HG03139 (cell line): ENCODE measurements at regions not wholly inside any gene's neighbourhood (a gene's known extent, or its start where the extent isn't known, plus 50 kb on each side); places are given as distances from the start of the nearest gene placed in this dataset.
"Not testable (repeated sequence)": the region's sequence is repeated elsewhere in the genome, so short reads cannot be mapped to it uniquely, and the experiment has no call there.

Experiments used
- ATAC-seq: cut with Tn5 transposase; IDR thresholded peaks from one replicate; pipeline ENCODE4 v1.9.1; 2021; ENCODE audit not compliant: unreplicated experiment

DNA sequence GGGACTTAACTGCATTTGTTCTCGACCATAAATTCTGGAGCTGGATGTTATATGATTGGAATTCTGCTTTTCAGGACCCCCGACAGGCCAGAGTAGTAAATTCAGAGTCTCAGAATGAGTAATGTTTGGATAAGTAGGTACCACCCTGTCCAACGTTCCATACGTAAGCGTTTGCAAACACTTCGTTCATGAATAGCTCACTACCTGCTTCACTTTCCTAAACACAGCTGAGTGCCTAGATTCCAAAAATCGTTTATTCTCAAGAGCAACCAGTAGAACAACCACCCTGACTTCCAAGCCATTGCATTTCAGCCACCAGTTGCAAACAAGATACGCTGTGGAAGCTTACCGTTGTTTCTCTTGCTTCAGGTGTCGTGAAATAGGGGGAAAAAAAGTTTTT is 101.3 kb upstream of the DMRT1 start:
- no peak for ATAC-seq

DNA sequence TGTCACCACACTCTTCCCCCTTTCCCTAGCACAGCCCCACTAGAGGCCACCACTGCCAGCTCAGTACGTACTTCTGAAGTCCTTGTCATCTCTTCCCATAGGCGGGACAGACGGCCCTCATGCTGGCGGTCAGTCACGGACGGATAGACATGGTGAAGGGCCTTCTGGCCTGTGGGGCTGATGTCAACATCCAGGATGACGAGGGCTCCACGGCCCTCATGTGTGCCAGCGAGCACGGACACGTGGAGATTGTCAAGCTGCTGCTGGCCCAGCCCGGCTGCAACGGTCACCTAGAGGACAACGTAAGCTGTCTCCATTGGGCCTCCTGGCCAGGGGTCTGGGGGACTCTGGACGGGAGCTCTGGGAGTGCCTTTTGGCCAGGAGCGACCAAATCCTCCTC is 99.4 kb upstream of the DMRT1 start:
- ATAC-seq, result no peak

DNA sequence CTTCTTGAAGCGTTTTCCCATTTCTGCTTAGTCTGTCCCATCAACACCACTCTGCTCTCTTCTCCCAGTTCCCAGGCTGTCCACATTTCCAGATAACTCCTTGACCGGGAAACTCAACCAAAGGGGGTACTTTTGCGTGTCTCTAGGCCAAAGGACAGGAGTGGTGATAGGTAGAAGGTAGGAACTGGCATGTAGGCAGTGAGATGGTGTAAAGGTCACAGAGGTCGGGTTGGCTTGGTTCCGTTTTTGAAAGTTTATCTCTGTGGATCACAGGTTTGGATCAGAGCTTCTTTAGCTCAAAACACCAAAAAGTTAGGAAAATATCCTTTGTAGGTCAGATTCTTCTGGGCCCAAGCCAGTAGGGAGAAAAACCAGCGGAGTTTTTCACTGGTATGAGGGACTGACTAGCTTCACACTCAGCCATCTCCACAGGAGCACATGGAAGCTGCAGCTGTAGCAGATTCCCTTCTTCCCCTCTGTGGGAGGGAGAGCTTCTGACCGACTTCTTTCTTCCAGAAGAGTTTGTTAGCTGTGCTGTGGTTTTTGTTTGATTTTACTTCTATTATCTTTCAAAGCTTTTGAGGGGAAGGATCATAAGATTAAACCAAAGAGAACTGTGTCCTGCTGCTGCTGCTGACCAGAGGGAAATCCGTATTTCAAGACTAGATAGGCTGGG is 98.4 kb upstream of the DMRT1 start:
- ATAC-seq, result no peak

DNA sequence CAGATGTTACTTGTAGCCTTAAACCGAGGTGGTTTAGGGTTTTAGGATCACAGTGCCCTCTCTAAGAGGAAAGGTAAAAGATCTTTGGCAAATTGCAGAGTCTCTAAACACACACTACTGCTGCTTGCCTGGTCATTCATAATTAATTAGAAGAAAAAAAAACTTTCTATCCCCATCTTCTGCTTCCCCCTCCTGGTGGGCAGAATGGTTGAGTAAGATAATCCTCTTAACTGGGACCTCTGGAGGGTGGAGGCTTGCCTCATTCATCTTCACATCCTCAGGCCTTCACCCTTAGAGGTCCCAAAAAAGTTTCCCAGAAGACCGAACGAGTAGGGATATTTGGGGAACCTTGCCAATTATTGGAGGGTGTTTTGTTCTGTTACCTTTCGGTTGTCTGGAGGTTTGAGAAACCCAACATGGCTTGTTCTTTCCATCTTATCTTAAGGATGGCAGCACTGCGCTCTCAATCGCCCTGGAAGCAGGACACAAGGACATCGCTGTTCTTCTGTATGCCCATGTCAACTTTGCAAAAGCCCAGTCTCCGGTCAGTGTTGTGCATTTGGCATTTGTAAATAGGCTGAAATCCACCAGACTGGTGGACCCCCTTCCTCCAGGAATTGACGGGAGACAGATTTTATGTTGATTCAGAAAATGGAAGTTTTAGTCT is 97.3 kb upstream of the DMRT1 start:
- no peak for ATAC-seq

DNA sequence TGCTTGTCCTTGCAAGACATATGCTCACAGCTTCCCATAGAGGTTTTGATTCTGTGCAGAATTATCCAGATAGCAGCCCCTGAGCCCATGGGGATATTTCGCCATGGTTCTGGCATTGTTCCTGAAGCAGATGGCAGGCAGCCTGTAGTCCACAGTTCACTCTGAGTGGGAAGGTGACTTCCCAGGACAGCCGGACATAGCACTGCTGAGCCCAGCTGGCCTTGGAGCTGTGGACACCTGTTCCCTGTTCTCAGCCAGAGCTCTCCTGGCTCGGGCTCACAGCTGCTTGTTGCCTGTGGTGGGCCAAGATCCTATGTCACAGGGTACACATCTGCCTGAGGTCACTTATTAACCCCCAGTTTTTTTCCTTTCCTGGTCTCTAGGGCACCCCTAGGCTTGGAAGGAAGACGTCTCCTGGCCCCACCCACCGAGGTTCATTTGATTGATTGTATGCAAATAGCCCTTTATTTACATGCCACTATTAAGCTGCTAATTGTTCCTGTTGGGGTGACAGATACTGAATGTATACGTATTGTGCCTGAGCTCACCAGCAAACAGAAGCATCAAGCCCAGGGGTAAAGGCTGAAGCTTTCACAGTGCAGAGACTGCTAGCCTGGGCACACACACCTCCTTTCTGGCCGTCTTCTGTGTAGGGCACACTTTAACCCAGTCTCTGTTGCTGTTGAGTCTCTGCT is 96.6 kb upstream of the DMRT1 start:
- no peak for ATAC-seq

DNA sequence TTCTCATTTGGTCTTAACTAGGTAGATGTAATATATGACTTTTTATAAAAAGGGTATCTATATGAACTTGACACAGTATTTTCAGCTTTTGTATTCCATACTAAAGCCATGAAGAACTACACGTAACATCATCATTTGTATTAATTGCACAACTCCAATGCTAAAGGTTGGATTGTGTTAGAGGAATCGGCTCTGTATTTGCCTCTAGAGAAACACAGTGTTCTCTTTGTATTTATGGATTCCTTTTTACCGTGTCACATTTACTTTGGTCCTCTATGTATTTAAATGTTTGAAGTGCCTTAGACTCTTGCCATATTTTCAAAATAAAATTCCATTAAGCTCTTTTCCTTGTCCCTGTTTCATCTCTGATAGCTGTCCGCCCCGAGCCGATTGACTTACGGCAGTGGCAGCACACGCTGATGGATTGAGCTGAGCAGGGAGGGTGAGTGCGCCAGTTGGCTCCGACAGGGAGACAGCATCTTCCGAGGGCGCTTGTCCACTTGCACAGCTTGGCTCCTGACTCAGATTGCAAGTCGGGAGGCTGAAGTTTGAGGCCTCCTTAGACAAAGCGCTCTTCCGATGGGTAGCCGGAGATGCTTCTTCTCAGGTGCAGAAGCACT is 95.6 kb upstream of the DMRT1 start:
- no peak for ATAC-seq

DNA sequence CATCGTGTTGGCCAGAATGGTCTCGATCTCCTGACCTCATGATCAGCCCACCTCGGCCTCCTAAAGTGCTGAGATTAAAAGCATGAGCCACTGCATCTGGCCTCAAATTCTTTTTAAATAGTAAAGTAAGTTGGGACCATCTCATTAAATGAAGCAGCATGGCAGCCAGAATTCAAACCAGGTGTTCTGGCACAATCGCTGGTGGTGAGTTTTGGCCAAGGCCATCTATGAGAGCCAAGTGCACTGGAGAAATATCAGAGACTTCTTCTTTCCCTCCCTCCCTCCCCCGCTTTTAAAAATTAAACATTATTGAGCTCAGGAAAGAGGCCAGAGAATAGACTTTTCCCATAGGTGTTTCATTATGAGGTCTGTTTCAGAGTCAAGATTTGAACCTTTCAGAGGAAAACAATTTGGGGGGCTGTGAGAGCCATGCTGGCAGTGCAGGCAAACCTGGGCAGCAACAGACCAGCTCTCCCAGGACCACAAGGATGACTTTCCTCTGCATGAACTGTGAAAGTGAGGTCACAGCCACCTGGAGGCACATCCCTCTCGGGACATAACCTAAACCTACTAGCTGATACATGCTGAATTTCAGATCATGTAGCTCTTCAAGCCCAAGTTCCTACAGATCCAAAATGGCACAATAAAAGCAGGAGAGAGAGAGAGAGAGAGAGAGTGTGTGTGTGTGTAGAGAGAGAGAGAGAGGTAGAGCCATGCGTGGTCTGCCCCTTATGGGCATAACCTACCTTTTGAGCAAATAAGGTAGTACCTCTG is 94.6 kb upstream of the DMRT1 start:
- no peak for ATAC-seq

DNA sequence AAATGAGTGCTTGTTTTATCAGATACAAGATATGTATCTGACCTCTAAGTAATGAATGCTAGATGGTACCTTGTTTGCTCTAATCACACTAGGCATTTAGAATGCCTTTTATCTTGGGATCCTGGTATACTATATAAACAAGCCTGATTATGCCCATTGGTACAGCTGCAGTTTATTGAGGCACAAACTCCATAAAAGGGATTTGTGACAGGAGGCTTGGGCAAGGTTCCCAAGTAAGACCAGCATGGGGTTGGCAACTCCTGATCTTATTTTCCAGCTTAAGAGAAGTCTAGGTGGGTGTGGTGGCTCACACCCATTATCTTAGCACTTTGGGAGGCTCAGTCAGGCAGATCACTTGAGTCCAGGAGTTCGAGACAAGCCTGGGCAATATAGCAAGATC is 93.9 kb upstream of the DMRT1 start:
- no peak for ATAC-seq

DNA sequence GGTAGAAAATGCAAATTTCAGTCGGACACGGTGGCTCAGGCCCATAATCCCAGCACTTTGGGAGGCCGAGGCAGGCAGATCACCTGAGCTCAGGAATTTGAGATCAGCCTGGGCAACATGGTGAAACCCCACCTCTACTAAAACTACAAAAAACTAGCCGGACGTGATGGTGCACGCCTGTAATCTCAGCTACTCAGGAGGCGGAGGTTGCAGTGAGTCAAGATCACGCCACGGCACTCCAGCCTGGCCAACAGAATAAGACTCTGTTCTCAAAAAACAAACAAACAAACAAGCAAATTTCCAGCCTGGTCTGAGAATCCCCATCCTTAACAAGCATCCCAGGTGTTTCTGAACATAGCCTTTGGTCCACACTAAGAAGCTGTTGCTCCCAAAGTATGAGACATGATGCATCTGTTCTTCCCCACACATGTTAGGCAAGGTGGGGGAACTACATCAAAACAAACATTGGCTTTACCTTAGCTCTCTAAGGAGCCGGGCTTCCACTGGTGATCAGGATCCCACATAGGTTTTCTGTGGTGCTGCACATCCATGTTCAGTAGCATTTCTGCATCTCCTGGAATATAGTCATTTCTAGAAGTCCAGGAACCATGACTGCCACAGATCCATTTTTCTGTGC is 92.5 kb upstream of the DMRT1 start:
- no peak for ATAC-seq

DNA sequence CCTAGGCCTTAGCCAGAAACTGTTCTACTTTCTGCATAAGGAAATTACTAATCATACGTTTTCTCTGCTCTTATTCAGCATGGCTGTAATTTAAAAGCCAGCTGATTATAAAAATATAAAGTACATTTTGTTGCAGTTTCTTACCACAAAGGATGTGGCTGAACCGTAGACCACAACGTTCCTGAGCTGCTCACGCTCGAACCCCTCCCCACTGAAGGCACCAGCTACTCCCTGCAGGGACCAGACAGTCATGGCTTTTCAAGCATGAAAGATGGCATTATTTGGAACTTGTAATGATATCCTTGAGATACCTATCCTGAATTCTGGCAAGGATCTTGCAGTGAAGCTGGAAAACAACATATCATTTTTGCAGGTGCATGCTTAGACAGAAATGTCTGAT is 91.8 kb upstream of the DMRT1 start:
- ATAC-seq, result no peak

DNA sequence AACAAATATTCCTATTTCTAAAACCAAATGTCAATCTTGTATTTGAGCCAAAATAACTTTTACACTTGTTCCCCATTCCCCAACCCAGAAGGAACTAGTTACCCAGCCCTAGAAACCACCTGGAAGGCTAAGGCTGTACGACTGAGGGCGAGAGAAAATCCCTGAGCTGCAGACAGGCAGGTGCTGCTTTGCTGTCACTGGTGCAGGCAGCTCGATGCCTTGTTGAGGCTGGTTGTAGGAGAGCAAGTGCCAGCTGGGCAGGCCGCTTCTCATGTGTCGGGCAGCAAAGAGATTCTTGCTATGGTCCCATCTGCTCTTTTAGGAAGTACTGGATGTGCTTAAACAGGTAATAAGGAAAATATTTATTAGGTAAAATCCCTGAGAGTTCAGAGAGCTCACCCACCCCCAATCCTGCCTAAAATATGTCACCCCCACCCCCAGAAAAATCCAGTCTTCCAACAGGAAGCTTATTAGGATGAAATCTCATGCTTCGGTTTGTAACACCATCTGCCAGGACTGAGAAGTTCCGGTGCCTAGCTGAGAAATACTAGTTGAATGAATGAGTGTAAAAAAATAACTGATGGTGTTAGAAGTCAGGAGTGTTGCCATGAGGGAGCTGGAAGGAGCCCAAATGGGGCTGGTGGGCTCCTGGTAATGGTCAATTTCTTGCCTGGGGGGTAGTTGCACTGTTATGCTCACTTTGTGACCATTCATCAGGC is 91.1 kb upstream of the DMRT1 start:
- no peak for ATAC-seq

DNA sequence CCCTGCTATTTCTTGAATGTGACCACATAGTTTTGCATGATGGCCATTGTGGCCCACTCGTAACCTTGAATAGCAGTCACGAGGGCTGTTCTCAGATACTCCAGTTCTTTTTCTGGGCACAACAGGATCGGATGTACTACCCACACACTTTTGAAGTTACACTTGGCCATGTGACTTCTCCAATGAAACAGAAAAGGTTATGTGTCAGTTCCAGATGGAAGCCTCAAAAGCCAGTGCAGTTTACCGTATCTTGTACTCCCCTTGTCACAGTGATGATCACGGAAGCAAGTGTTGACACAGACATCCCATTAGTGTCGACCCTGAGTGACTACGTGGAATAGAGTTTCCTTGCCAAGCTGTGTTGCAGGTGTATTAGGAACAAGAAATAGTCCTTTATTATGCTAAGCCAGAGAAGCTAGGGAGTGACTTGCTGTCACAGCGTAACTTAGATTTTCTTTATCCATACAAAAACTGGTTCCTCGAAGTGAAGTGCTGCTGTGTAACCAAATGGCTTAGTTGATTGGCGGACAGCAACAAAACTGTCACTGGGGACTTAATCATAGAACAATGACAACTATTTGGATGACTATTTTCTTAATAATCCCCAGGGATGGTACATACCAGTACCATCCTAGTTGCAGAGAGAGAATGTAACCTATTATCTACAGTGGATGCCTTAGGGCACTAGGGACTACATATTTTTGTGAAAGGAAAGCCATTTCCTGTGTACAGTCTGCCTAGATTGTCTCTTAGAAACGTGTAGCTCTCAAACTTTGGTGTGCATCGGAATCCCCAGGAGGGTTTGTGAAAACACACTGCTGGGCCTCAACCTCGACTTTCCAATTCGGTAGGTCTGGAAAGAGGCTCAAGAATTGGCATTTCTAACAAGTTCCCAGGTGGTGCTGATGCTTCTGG is 90.1 kb upstream of the DMRT1 start:
- no peak for ATAC-seq

DNA sequence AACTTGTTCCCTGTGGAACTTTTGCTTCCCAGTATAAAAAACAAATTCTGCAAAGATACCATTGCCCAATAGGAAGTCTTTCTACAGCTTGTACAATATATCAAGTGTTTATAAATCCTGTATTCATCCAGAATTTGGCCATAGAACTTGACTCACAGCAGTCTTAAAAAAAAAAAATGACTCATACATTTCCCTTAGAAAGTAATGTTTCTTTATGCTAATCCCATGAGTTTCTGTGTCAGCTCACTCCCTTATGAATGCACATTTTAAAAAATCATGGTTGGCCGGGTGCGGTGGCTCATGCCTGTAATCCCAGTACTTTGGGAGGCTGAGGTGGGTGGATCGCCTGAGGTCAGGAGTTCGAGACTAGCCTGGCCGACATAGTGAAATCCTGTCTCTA is 89.3 kb upstream of the DMRT1 start:
- no peak for ATAC-seq

DNA sequence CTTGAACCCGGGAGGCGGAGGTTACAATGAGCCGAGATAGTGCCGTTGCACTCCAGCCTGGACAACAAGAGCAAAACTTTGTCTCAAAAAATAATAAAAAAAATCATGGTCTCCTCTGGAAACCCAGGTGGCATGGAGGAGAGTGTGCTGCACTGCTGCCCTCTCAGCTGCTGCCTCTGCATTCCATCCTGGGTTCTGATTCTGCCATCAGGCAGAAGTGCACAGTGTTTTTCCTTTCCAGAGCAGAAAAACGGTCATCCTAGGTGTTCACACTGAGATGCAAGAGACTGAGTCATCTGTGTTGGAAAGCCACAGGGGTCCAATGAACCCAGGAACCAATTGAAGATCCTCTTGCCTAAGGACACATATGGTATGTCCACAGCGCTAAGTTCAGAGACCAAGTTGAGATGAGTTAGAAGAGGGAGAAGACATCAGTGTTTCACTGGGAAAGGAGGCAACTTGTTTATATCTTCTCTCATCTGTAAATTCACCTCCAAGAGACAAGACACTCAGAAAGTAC is 88.8 kb upstream of the DMRT1 start:
- ATAC-seq, result no peak

DNA sequence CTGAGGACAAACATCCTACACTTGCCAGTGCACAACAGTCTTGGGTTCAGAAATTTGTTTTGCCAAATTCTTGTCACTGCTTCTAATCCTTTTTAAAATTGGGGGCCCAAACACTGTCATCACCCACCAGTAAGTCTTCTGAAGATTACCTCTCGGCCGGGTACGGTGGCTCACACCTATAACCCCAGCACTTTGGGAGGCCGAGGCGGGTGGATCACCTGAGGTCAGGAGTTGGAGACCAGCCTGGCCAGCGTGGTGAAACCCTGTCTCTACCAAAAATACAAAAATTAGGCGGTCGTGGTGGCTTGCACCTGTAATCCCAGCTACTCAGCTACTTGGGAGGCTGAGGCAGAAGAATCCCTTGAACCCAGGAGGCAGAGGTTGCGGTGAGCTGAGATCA is 87.8 kb upstream of the DMRT1 start:
- not testable (repeated sequence) for ATAC-seq

DNA sequence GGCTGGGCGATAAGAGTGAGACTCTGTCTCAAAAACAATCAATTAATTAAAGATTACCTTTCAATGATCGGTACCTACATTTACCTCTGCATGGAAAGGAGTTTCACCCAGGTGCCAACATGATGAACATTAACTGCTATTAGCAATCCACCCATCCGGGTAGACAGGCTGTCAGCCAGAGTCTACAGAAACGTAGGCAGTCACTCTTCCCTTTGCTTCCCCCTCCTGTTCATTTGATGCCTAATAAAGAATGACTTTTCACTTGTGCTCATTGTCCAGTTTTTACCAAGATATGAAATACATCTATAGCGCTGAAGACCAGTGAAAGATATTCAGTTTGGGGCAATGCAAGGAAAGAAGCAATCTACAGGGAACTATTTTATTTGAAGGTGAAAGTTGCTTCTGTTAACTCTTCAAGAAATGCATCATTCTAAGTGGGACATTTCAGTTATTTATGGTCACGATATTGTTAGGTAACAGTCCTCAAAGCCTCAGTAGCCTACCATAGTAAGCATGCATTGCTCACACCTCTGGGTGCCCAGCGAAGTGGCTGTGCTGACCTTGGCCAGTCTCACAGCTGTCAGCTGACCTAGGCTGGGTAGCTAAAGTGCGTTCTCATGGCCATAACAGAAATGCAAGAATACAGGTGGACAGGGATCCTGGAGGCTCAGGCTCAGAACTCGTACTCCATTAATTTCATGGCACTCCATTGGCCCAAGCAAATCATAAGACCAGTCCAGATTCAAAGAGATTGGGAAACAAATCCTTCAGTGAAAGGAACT is 87.2 kb upstream of the DMRT1 start:
- ATAC-seq, result no peak

DNA sequence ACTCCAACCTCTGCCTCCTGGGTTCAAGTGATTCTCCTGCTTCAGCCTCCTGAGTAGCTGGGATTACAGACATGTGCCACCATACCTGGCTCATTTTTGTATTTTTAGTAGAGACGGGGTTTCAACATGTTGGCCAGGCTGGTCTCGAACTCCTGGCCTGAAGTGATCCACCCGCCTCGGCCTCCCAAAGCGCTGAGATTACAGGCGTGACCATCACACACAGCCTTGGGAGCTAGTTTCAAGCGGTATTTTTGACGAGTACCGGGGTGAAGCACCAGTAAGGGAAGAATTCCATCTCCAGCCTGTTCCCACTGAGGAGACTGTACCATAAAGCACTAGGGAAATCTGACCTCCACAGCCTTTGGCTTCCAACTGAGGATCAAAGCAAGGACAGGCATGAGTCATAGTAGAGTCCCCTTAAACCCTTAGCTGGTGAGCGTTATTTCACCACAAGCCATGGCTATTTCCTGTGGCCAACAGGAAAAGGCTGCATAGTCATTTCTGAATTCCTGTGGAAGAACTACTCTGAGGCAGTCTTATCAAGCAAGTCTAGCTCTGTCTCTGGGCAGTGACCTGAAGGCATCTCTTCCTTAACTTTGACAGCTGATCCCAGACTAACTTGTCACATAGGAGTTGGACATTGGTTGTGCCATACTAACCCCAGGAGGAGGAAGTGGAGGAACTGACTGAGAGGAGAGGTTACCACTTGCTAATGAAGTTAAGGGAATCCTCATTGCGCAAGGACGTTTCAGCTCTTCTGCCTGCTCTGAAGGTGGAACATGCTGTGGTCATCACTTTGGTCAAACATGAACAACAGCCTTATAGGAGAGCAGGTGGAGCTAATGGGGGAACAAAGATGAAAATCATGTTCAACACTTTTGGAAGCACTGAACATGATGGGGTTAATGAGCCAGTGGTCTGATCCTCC is 85.8 kb upstream of the DMRT1 start:
- ATAC-seq, result no peak
